ENCODE measurements at regions not wholly inside any gene's neighbourhood (a gene's known extent, or its start where the extent isn't known, plus 50 kb on each side); places are given as distances from the start of the nearest gene placed in this dataset.

GRCh38 chr21:31781737-31782136, 49.8 kb upstream of the SCAF4 start:
- no peak for TF ChIP-seq CTCF (IDR thresholded peaks at IDR 0.05)
- no peak for TF ChIP-seq POLR2A (IDR thresholded peaks at IDR 0.05)

Data from Peyer's patch (tissue), 4 donors.